Peyer's patch (tissue), 4 donors: ENCODE measurements at regions not wholly inside any gene's neighbourhood (a gene's known extent, or its start where the extent isn't known, plus 50 kb on each side); places are given as distances from the start of the nearest gene placed in this dataset.

Experiments
- DNase-seq, 3 donors: peaks; one replicate each; pipeline ENCODE4 v3.0.0-alpha.2; 2017 to 2019
- H3K27ac ChIP-seq, 4 donors: fragments of 200-600 bp; sonication (generic); one replicate each; pipeline ENCODE4 v1.5.1; 2016 to 2019
- H3K27me3 ChIP-seq, 2 donors: fragments of 200-600 bp; sonication (generic); one replicate each; pipeline ENCODE4 v1.5.1; 2019
- H3K36me3 ChIP-seq, 3 donors: fragments of 200-600 bp; sonication (generic); one replicate each; pipeline ENCODE4 v1.5.1; 2016 to 2019
- H3K4me1 ChIP-seq, 4 donors: fragments of 200-600 bp; sonication (generic); one replicate each; pipeline ENCODE4 v1.5.1; 2016 to 2019
- H3K4me3 ChIP-seq, 4 donors: fragments of 200-600 bp; sonication (generic); 1 replicate in 3 of 4; 2 replicates in 1 of 4; pipeline ENCODE4 v1.5.1; 2016 to 2019; ENCODE audit warnings: mild to moderate bottlenecking in 1 of 4
- H3K9me3 ChIP-seq, 4 donors: fragments of 200-600 bp; sonication (generic); one replicate each; pipeline ENCODE4 v1.5.1; 2016 to 2019; ENCODE audit warnings: mild to moderate bottlenecking in 1 of 4
- POLR2A ChIP-seq, 2 donors: fragments of 450-650 bp; IDR thresholded peaks; one replicate each; pipeline ENCODE4 v1.5.1; 2017; ENCODE audit warnings: antibody characterized with exemption in 2 of 2, mild to moderate bottlenecking in 2 of 2, moderate library complexity in 2 of 2
- TF ChIP-seq, protein P1 (sequence below), 6 experiments: fragments of 450-650 bp in 4 of 6; fragments of 200-600 bp in 2 of 6; sonication (generic) in 1 of 6; IDR thresholded peaks; one replicate each; pipeline ENCODE4 v1.5.1; 2017 to 2019; ENCODE audit warnings: antibody characterized with exemption in 6 of 6, mild to moderate bottlenecking in 3 of 6, moderate library complexity in 1 of 6

DNA sequence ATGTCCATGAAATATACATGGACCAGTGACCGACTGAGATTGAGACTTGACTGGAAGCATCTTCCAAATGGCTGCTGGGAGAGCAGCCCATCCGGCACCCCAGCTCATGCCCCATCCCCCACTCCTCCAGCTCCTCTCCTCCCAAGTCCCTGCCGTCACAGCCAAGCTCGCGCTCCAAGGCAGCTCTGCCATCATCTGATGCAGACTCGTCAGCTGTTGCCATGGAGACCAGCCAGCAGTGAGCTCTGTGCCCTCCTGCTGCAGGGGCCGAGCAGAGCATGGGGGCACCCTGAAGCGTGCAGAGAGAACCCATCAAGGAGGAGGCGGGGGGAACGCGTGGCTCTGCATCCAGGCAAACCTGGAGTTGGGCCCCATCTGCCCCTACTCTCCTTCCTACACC is 74.5 kb upstream of the TNRC6C start:
- H3K36me3 ChIP-seq: no peaks in the 10 kb centered on the region
- TF ChIP-seq, protein P1, sequence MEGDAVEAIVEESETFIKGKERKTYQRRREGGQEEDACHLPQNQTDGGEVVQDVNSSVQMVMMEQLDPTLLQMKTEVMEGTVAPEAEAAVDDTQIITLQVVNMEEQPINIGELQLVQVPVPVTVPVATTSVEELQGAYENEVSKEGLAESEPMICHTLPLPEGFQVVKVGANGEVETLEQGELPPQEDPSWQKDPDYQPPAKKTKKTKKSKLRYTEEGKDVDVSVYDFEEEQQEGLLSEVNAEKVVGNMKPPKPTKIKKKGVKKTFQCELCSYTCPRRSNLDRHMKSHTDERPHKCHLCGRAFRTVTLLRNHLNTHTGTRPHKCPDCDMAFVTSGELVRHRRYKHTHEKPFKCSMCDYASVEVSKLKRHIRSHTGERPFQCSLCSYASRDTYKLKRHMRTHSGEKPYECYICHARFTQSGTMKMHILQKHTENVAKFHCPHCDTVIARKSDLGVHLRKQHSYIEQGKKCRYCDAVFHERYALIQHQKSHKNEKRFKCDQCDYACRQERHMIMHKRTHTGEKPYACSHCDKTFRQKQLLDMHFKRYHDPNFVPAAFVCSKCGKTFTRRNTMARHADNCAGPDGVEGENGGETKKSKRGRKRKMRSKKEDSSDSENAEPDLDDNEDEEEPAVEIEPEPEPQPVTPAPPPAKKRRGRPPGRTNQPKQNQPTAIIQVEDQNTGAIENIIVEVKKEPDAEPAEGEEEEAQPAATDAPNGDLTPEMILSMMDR (IDR thresholded peaks at IDR 0.05): no peak
- no peak for TF ChIP-seq POLR2A (IDR thresholded peaks at IDR 0.05)
- H3K4me1 ChIP-seq: peaks cover 0 to 30% (median 30%) of the 10 kb centered on the region in 4 donors
- no peak overlapping the region for H3K4me3 ChIP-seq
- no peaks in the 10 kb centered on the region for H3K9me3 ChIP-seq
- no peak for DNase-seq
- H3K27me3 ChIP-seq: no peaks in the 10 kb centered on the region
- no peak overlapping the region for H3K27ac ChIP-seq

DNA sequence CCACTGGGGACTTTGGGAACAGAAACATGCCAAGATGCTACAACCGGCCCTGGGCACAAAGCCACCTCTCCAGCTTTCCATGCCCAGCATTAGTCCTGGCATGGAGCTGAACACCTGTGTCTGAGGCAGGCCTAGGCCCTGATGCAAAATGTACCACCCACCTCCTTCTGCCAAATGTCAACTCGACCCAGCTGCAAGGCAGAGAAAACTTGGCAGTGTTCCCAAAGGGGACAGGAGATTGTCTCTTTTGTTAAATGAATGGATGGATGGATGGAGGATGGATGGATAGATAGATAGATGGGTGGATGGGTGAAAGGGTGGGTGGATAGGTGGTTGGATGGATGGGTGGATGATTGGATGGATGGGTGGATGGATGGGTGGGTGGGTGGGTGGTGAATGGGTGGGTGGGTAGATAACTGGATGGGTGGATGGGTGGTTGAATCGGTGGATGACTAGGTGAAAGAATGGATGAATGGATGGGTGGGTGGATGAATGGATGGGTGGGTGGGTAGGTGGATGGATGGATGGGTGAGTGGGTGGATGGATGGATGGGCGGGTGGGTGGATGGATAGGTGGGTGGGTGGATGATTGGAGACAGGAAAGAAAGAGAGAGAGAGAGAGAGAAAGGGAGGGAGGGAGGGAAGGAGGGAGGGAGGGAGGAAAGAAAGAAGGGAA is 73.4 kb upstream of the TNRC6C start:
- Histone ChIP-seq H3K9me3 (no peaks in the 10 kb centered on the region), H3K27me3 (no peaks in the 10 kb centered on the region), H3K27ac (no peak overlapping the region), H3K4me3 (no peak overlapping the region), H3K4me1 (peaks cover 0 to 30% (median 29%) of the 10 kb centered on the region in 4 donors), H3K36me3 (no peaks in the 10 kb centered on the region)
- TF ChIP-seq POLR2A (IDR thresholded peaks at IDR 0.05): no peak
- TF ChIP-seq, protein P1 (IDR thresholded peaks at IDR 0.05): no peak
- no peak for DNase-seq

DNA sequence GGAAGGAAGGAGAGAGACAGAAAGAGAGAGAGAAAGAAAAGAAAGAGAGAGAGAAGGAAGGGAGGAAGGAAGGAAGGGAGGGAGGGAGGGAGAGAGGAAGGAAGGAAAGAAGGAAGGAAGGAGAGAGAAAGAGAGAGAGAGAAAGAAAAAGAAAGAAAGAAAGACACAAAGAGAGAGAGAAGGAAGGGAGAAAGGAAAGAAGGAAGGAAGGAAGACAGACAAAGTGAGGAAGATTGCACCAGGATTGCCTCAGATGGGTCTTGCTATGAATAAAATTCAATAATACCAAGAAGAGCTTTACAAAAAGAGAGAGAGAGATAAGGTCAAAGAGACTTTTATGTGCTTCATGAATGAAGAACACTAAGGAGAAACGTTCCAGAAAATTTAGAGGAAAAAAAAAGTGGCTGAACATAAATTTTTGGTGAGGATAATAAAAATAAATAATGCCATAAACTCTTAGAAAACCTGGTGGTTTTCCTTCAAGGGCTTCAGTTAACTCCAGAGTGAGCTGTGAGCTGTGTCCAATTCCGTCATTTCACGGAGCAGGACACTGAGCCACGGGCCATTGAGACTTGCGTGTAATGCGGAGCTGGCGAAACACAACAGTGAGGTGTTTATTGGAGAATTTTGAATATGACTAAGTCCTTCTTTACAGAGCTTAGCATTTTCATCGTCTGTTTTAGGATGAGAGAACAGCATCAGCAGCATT is 72.7 kb upstream of the TNRC6C start:
- H3K27me3 ChIP-seq: no peaks in the 10 kb centered on the region
- no peak overlapping the region for H3K4me3 ChIP-seq
- no peak for DNase-seq
- no peak overlapping the region for H3K27ac ChIP-seq
- no peaks in the 10 kb centered on the region for H3K36me3 ChIP-seq
- TF ChIP-seq, protein P1 (IDR thresholded peaks at IDR 0.05): no peak
- no peak for TF ChIP-seq POLR2A (IDR thresholded peaks at IDR 0.05)
- peaks cover 0 to 27% (median 22%) of the 10 kb centered on the region in 4 donors for H3K4me1 ChIP-seq
- no peaks in the 10 kb centered on the region for H3K9me3 ChIP-seq

DNA sequence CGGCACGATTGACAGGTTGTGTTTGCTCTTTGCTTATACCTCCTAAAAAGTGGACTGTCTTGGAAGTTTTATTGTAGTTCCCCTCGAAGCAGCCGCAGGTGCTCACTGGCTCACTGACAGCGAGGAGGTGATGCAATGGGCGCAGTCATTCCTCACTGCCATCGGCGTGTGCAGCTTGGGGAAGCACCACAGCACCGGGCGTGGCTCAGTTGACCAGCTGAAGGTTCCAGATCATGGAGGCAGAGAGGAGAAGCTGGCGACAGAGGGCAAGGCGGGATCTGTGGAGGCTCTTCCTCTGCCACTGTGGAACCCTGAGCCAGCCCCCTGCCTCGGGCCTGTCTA is 72.1 kb upstream of the TNRC6C start:
- no peaks in the 10 kb centered on the region for H3K27me3 ChIP-seq
- no peaks in the 10 kb centered on the region for H3K9me3 ChIP-seq
- no peaks in the 10 kb centered on the region for H3K36me3 ChIP-seq
- TF ChIP-seq, protein P1 (IDR thresholded peaks at IDR 0.05): no peak
- TF ChIP-seq POLR2A (IDR thresholded peaks at IDR 0.05): no peak
- H3K4me3 ChIP-seq: no peak overlapping the region
- H3K27ac ChIP-seq: no peak overlapping the region
- H3K4me1 ChIP-seq: peaks cover 0 to 22% (median 17%) of the 10 kb centered on the region in 4 donors
- no peak for DNase-seq

DNA sequence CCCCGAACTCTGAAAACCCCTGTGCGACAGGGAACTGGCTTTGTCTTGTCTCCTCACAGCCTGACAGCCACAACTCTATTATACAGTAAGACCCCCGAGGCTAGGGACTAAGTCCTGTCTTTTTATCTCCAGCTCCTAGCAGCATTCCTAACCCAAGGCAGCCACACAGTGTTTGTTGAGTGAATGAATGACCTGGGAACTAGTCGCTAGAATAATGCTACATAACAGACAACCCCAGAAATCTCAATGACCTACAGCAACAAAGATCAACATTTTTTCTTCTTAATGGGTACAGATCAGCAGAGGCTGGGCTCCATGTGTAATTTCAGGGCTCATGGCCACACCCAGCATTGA is 71.4 kb upstream of the TNRC6C start:
- Histone ChIP-seq H3K27me3 (no peaks in the 10 kb centered on the region), H3K36me3 (no peaks in the 10 kb centered on the region), H3K27ac (peak overlapping the region; percentile 69 to 72 (median 70)), H3K4me1 (peaks cover 0 to 17% (median 11%) of the 10 kb centered on the region in 4 donors), H3K4me3 (peak overlapping the region in 2 of 4 donors; percentile 55 to 64), H3K9me3 (no peaks in the 10 kb centered on the region)
- no peak for TF ChIP-seq POLR2A (IDR thresholded peaks at IDR 0.05)
- TF ChIP-seq, protein P1 (IDR thresholded peaks at IDR 0.05): no peak
- no peak for DNase-seq
